CD4-positive, alpha-beta T cell treated with Interleukin-4 for 4 hours (primary cell): ENCODE measurements at regions not wholly inside any gene's neighbourhood (a gene's known extent, or its start where the extent isn't known, plus 50 kb on each side); places are given as distances from the start of the nearest gene placed in this dataset.

Experiments used
- DNase-seq: peaks from one replicate; pipeline ENCODE4 v3.0.0-alpha.2; 2020

- no peak for DNase-seq
Observed at GRCh38 chr1:218828125-218828650, 345.5 kb upstream of the LYPLAL1 start.

- DNase-seq = no peak
Observed at GRCh38 chr1:218829097-218829496, 344.6 kb upstream of the LYPLAL1 start.

GRCh38 chr1:218835609-218836008 lies 338.1 kb upstream of the LYPLAL1 start:
- DNase-seq = no peak

- no peak for DNase-seq
Observed at GRCh38 chr1:218836264-218836663, 337.4 kb upstream of the LYPLAL1 start.

- DNase-seq = no peak
Observed at GRCh38 chr1:218837051-218837450, 336.6 kb upstream of the LYPLAL1 start.

- no peak for DNase-seq
Observed at GRCh38 chr1:218845589-218845988, 328.1 kb upstream of the LYPLAL1 start.

GRCh38 chr1:218846181-218846580 lies 327.5 kb upstream of the LYPLAL1 start:
- no peak for DNase-seq

- no peak for DNase-seq
Observed at GRCh38 chr1:218847089-218847768, 326.4 kb upstream of the LYPLAL1 start.

GRCh38 chr1:218848009-218848408 lies 325.7 kb upstream of the LYPLAL1 start:
- DNase-seq = no peak

- no peak for DNase-seq
Observed at GRCh38 chr1:218850367-218850766, 323.3 kb upstream of the LYPLAL1 start.

- DNase-seq = no peak
Observed at GRCh38 chr1:218851586-218851985, 322.1 kb upstream of the LYPLAL1 start.

- no peak for DNase-seq
Observed at GRCh38 chr1:218852527-218852926, 321.2 kb upstream of the LYPLAL1 start.

- DNase-seq = no peak
Observed at GRCh38 chr1:218863987-218864386, 309.7 kb upstream of the LYPLAL1 start.

GRCh38 chr1:218865591-218865990 lies 308.1 kb upstream of the LYPLAL1 start:
- DNase-seq = no peak

- DNase-seq = no peak
Observed at GRCh38 chr1:218866507-218866906, 307.2 kb upstream of the LYPLAL1 start.

- no peak for DNase-seq
Observed at GRCh38 chr1:218867066-218867465, 306.6 kb upstream of the LYPLAL1 start.

GRCh38 chr1:218867941-218868626 lies 305.6 kb upstream of the LYPLAL1 start:
- no peak for DNase-seq

- no peak for DNase-seq
Observed at GRCh38 chr1:218869276-218869675, 304.4 kb upstream of the LYPLAL1 start.

- DNase-seq = no peak
Observed at GRCh38 chr1:218872026-218872425, 301.7 kb upstream of the LYPLAL1 start.

GRCh38 chr1:218872928-218873327 lies 300.8 kb upstream of the LYPLAL1 start:
- DNase-seq = no peak

- DNase-seq = no peak
Observed at GRCh38 chr1:218874313-218874712, 299.4 kb upstream of the LYPLAL1 start.

- no peak for DNase-seq
Observed at GRCh38 chr1:218874801-218875400, 298.8 kb upstream of the LYPLAL1 start.

GRCh38 chr1:218878369-218878768 lies 295.3 kb upstream of the LYPLAL1 start:
- no peak for DNase-seq

GRCh38 chr1:218880484-218881060 lies 293.1 kb upstream of the LYPLAL1 start:
- no peak for DNase-seq
